ENCODE measurements at regions not wholly inside any gene's neighbourhood (a gene's known extent, or its start where the extent isn't known, plus 50 kb on each side); places are given as distances from the start of the nearest gene placed in this dataset.

GRCh38 chr12:59240048-59240447 lies 319.7 kb upstream of the LRIG3 start:
- DNase-seq (ENCODE audit: low spot score): no peak

- no peak for DNase-seq (ENCODE audit: low spot score)
Observed at GRCh38 chr12:59234391-59234790, 314.1 kb upstream of the LRIG3 start.

- DNase-seq (ENCODE audit: low spot score): no peak
Observed at GRCh38 chr12:59230334-59230733, 310.0 kb upstream of the LRIG3 start.

GRCh38 chr12:59219148-59219547 lies 298.8 kb upstream of the LRIG3 start:
- no peak for DNase-seq (ENCODE audit: low spot score)

GRCh38 chr12:59196989-59197388 lies 276.7 kb upstream of the LRIG3 start:
- no peak for DNase-seq (ENCODE audit: low spot score)

GRCh38 chr12:59194794-59195193 lies 274.5 kb upstream of the LRIG3 start:
- no peak for DNase-seq (ENCODE audit: low spot score)

- DNase-seq (ENCODE audit: low spot score): no peak
Observed at GRCh38 chr12:59193476-59194050, 273.3 kb upstream of the LRIG3 start.

GRCh38 chr12:59191372-59191771 lies 271.1 kb upstream of the LRIG3 start:
- no peak for DNase-seq (ENCODE audit: low spot score)

- no peak for DNase-seq (ENCODE audit: low spot score)
Observed at GRCh38 chr12:59186451-59186850, 266.1 kb upstream of the LRIG3 start.

- DNase-seq (ENCODE audit: low spot score): no peak
Observed at GRCh38 chr12:59185295-59185694, 265.0 kb upstream of the LRIG3 start.

GRCh38 chr12:59182658-59183455 lies 262.6 kb upstream of the LRIG3 start:
- DNase-seq (ENCODE audit: low spot score): no peak

GRCh38 chr12:59182191-59182590 lies 261.9 kb upstream of the LRIG3 start:
- DNase-seq (ENCODE audit: low spot score): no peak

- DNase-seq (ENCODE audit: low spot score): no peak
Observed at GRCh38 chr12:59181196-59181777, 261.0 kb upstream of the LRIG3 start.

- no peak for DNase-seq (ENCODE audit: low spot score)
Observed at GRCh38 chr12:59179231-59179630, 258.9 kb upstream of the LRIG3 start.

GRCh38 chr12:59173695-59174094 lies 253.4 kb upstream of the LRIG3 start:
- DNase-seq (ENCODE audit: low spot score): no peak

- DNase-seq (ENCODE audit: low spot score): no peak
Observed at GRCh38 chr12:59168647-59169046, 248.3 kb upstream of the LRIG3 start.

GRCh38 chr12:59166457-59166856 lies 246.2 kb upstream of the LRIG3 start:
- DNase-seq (ENCODE audit: low spot score): peak; percentile 47

- DNase-seq (ENCODE audit: low spot score): peak; percentile 64
Observed at GRCh38 chr12:59164991-59165718, 244.9 kb upstream of the LRIG3 start.

GRCh38 chr12:59164226-59164625 lies 243.9 kb upstream of the LRIG3 start:
- no peak for DNase-seq (ENCODE audit: low spot score)

- DNase-seq (ENCODE audit: low spot score): no peak
Observed at GRCh38 chr12:59158681-59159080, 238.4 kb upstream of the LRIG3 start.

GRCh38 chr12:59158066-59158465 lies 237.8 kb upstream of the LRIG3 start:
- no peak for DNase-seq (ENCODE audit: low spot score)

- DNase-seq (ENCODE audit: low spot score): no peak
Observed at GRCh38 chr12:59155448-59155847, 235.1 kb upstream of the LRIG3 start.
